ENCODE measurements at regions not wholly inside any gene's neighbourhood (a gene's known extent, or its start where the extent isn't known, plus 50 kb on each side); places are given as distances from the start of the nearest gene placed in this dataset.

- Histone ChIP-seq H3K9me3 (peaks cover 0 to 3% (median 0%) of the 10 kb centered on the region in 12 donors), H3K27ac (no peak overlapping the region), H3K36me3 (no peaks in the 10 kb centered on the region), H3K4me1 (no peaks in the 10 kb centered on the region), H3K27me3 (peaks cover 0 to 14% (median 0%) of the 10 kb centered on the region in 9 donors), H3K4me3 (no peak overlapping the region)
- DNase-seq = no peak
- intact Hi-C loops (cut with DNase I) = no loop called here
- WGBS, 4 donors = 72 to 79% (median 75%) methylated on average over 4 of the region's 4 CpGs
- ATAC-seq = no peak
- no peak for TF ChIP-seq POLR2A (IDR thresholded peaks at IDR 0.05)
- no peak for TF ChIP-seq CTCF (IDR thresholded peaks at IDR 0.05)
These were observed 50.3 kb downstream of the NALF2 start for GRCh38 chrX:69554321-69554947.

GRCh38 chrX:69555481-69556041 lies 51.4 kb downstream of the NALF2 start:
- TF ChIP-seq CTCF (IDR thresholded peaks at IDR 0.05) (no peak), POLR2A (IDR thresholded peaks at IDR 0.05) (no peak)
- Histone ChIP-seq H3K27me3 (peaks cover 0 to 22% (median 0%) of the 10 kb centered on the region in 9 donors), H3K4me3 (no peak overlapping the region), H3K4me1 (no peaks in the 10 kb centered on the region), H3K27ac (peak overlapping the region in 1 of 12 donors; percentile 14), H3K9me3 (peaks cover 0 to 3% (median 0%) of the 10 kb centered on the region in 12 donors), H3K36me3 (no peaks in the 10 kb centered on the region)
- WGBS, 4 donors = 57 to 76% (median 70%) methylated on average over 5 to 6 of the region's 6 CpGs
- DNase-seq (peak in 1 of 5 donors; percentile 27), ATAC-seq (peak in 1 of 4 donors; percentile 20)
- intact Hi-C loops (cut with DNase I) = no loop called here

- H3K9me3 ChIP-seq = peaks cover 0 to 2% (median 0%) of the 10 kb centered on the region in 12 donors
- peak overlapping the region in 1 of 12 donors; percentile 14 for H3K27ac ChIP-seq
These were observed 52.2 kb downstream of the NALF2 start for GRCh38 chrX:69556060-69557011.

More at GRCh38 chrX:69556060-69557011, 52.2 kb downstream of the NALF2 start:
- H3K36me3 ChIP-seq = no peaks in the 10 kb centered on the region
- ATAC-seq (peak in 2 of 4 donors; percentile 56 to 65), DNase-seq (no peak)
- no peaks in the 10 kb centered on the region for H3K4me1 ChIP-seq
- intact Hi-C loops (cut with DNase I) = no loop called here
- 59 to 69% (median 68%) methylated on average over 16 of the region's 16 CpGs for WGBS, 4 donors
- H3K27me3 ChIP-seq = peaks cover 0 to 28% (median 0%) of the 10 kb centered on the region in 9 donors
- no peak overlapping the region for H3K4me3 ChIP-seq
- TF ChIP-seq CTCF (IDR thresholded peaks at IDR 0.05) (no peak), POLR2A (IDR thresholded peaks at IDR 0.05) (no peak)

Measured in heart left ventricle (tissue), 16 donors.